Osteocyte (in vitro differentiated cells): ENCODE measurements at regions not wholly inside any gene's neighbourhood (a gene's known extent, or its start where the extent isn't known, plus 50 kb on each side); places are given as distances from the start of the nearest gene placed in this dataset.

Experiments
- DNase-seq: peaks from one replicate; pipeline ENCODE4 v3.0.0; 2021; ENCODE audit warnings: mixed read lengths; ENCODE audit not compliant: unreplicated experiment; ENCODE audit errors: extremely low spot score
- H3K27ac Mint-ChIP-seq: one replicate; pipeline ENCODE4 v1.8.0; 2021; ENCODE audit warnings: mild to moderate bottlenecking, mixed read lengths; ENCODE audit not compliant: unreplicated experiment
- H3K27me3 Mint-ChIP-seq: one replicate; pipeline ENCODE4 v1.8.0; 2021; ENCODE audit warnings: mixed read lengths; ENCODE audit not compliant: unreplicated experiment
- H3K36me3 Mint-ChIP-seq: one replicate; pipeline ENCODE4 v1.8.0; 2021; ENCODE audit warnings: mixed read lengths; ENCODE audit not compliant: unreplicated experiment
- H3K4me1 Mint-ChIP-seq: one replicate; pipeline ENCODE4 v1.8.0; 2021; ENCODE audit warnings: mixed read lengths; ENCODE audit not compliant: unreplicated experiment
- H3K4me3 Mint-ChIP-seq: one replicate; pipeline ENCODE4 v1.8.0; 2021; ENCODE audit warnings: mild to moderate bottlenecking, moderate library complexity, mixed read lengths; ENCODE audit not compliant: unreplicated experiment
- H3K9me3 Mint-ChIP-seq: one replicate; pipeline ENCODE4 v1.8.0; 2021; ENCODE audit warnings: mixed read lengths; ENCODE audit not compliant: unreplicated experiment
- CTCF ChIP-seq: fragments of 200-600 bp; sonication (generic); IDR thresholded peaks from 2 replicates; pipeline ENCODE4 v1.5.0; 2021; ENCODE audit warnings: antibody characterized with exemption, mild to moderate bottlenecking, moderate library complexity

GRCh38 chr11:69419662-69420395, 61.6 kb upstream of the LINC01488 start:
- no peaks in the 10 kb centered on the region for H3K27me3 Mint-ChIP-seq
- no peak for DNase-seq
- no peaks in the 10 kb centered on the region for H3K36me3 Mint-ChIP-seq
- peak overlapping the region; percentile 97 for H3K27ac Mint-ChIP-seq
- no peaks in the 10 kb centered on the region for H3K9me3 Mint-ChIP-seq
- no peak overlapping the region for H3K4me3 Mint-ChIP-seq
- TF ChIP-seq CTCF, result no peak
- peaks cover 39% of the 10 kb centered on the region for H3K4me1 Mint-ChIP-seq

DNA sequence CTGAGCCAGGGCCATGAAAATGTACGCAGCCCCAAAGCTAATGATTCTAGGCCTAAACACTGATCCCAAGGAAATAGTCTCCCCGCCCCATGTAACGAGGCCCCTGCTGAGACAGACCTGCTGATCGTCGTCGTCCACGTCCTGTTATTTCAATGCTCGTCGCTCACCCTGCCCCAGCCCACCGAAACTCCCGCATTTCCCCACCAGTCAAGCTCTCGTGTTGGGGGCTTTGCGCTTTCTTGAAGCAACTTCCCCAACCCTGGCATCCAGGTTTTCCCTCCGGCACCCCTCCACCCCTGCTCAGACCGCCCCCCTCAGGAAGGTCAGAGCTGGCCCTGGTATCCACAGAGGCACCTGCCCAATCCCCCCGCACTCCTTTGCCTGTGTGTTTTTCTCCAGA, 58.8 kb upstream of the LINC01488 start:
- no peak for TF ChIP-seq CTCF
- H3K4me3 Mint-ChIP-seq, result no peak overlapping the region
- no peaks in the 10 kb centered on the region for H3K36me3 Mint-ChIP-seq
- H3K4me1 Mint-ChIP-seq, result peaks cover 33% of the 10 kb centered on the region
- H3K9me3 Mint-ChIP-seq, result peaks cover 4% of the 10 kb centered on the region
- no peaks in the 10 kb centered on the region for H3K27me3 Mint-ChIP-seq
- DNase-seq, result no peak
- H3K27ac Mint-ChIP-seq, result peak overlapping the region; percentile 50

GRCh38 chr11:69423181-69423580, 58.3 kb upstream of the LINC01488 start:
- H3K9me3 Mint-ChIP-seq, result peaks cover 4% of the 10 kb centered on the region
- no peaks in the 10 kb centered on the region for H3K36me3 Mint-ChIP-seq
- H3K27me3 Mint-ChIP-seq, result no peaks in the 10 kb centered on the region
- peak overlapping the region; percentile 50 for H3K27ac Mint-ChIP-seq
- no peak overlapping the region for H3K4me3 Mint-ChIP-seq
- DNase-seq, result no peak
- peaks cover 31% of the 10 kb centered on the region for H3K4me1 Mint-ChIP-seq
- no peak for TF ChIP-seq CTCF

- no peaks in the 10 kb centered on the region for H3K36me3 Mint-ChIP-seq
- H3K4me1 Mint-ChIP-seq, result peaks cover 30% of the 10 kb centered on the region
- no peak overlapping the region for H3K27ac Mint-ChIP-seq
- no peak for TF ChIP-seq CTCF
- DNase-seq, result no peak
- no peak overlapping the region for H3K4me3 Mint-ChIP-seq
- H3K27me3 Mint-ChIP-seq, result no peaks in the 10 kb centered on the region
- peaks cover 4% of the 10 kb centered on the region for H3K9me3 Mint-ChIP-seq
These were observed 57.7 kb upstream of the LINC01488 start for GRCh38 chr11:69423611-69424385.

GRCh38 chr11:69424748-69425147, 56.7 kb upstream of the LINC01488 start:
- Mint-ChIP-seq H3K4me3 (no peak overlapping the region), H3K9me3 (peaks cover 4% of the 10 kb centered on the region)

More at GRCh38 chr11:69424748-69425147, 56.7 kb upstream of the LINC01488 start:
- no peak for DNase-seq
- Mint-ChIP-seq H3K4me1 (peaks cover 23% of the 10 kb centered on the region), H3K27me3 (no peaks in the 10 kb centered on the region), H3K36me3 (no peaks in the 10 kb centered on the region), H3K27ac (no peak overlapping the region)
- TF ChIP-seq CTCF, result no peak
